T-cell (primary cell): ENCODE measurements at regions not wholly inside any gene's neighbourhood (a gene's known extent, or its start where the extent isn't known, plus 50 kb on each side); places are given as distances from the start of the nearest gene placed in this dataset.

Experiments used
- ATAC-seq, 4 experiments: fragments of 200-7000 bp in 3 of 4; fragments of 150-1000 bp in 1 of 4; cut with Tn5 transposase; replicated peaks in 1 of 4; 1 replicate in 3 of 4; 2 replicates in 1 of 4; pipeline ENCODE4 v1.10.0; 2021; ENCODE audit warnings: moderate library complexity in 3 of 4, mild to moderate bottlenecking in 2 of 4, moderate number of reproducible peaks in 1 of 4
- CTCF ChIA-PET, 2 donors: fragments of 300-600 bp; sonication (Branson Sonifier 250); formaldehyde crosslinking; loops; one replicate each; lab custom pipeline; 2022; ENCODE audit warnings: antibody characterized with exemption in 2 of 2; lab: Charles Lee
- POLR2A ChIA-PET, 2 donors: fragments of 300-600 bp; sonication (Branson Sonifier 250); formaldehyde crosslinking; loops; one replicate each; lab custom pipeline; 2022; ENCODE audit warnings: antibody characterized with exemption in 2 of 2; lab: Charles Lee
- DNase-seq, 35 experiments: peaks; one replicate each; pipeline versions ENCODE4 v3.0.0 to v3.0.0-alpha.2; 2013 to 2023
- H3K27ac ChIP-seq: one replicate; pipeline ENCODE4 v1.5.1; 2013; ENCODE audit warnings: low read length
- H3K27me3 ChIP-seq, 2 experiments: replicated peaks in 1 of 2; 1 replicate in 1 of 2; 2 replicates in 1 of 2; pipeline versions ENCODE4 v1.6.1 to v1.7.0; 2013; ENCODE audit warnings: low read length in 1 of 2, mixed read lengths in 1 of 2; ENCODE audit not compliant: control insufficient read depth in 2 of 2, insufficient read depth in 2 of 2; ENCODE audit errors: extremely low read depth in 1 of 2
- H3K36me3 ChIP-seq, 2 donors: 1 replicate in 1 of 2; 2 replicates in 1 of 2; pipeline versions ENCODE4 v1.6.1 to v1.7.0; 2013; ENCODE audit warnings: low read length in 1 of 2; ENCODE audit not compliant: control insufficient read depth in 2 of 2, insufficient read depth in 1 of 2; ENCODE audit errors: extremely low read depth in 1 of 2
- H3K4me1 ChIP-seq, 2 experiments: 1 replicate in 1 of 2; 2 replicates in 1 of 2; pipeline versions ENCODE4 v1.6.1 to v1.7.0; 2013; ENCODE audit warnings: low read length in 2 of 2, mixed read lengths in 1 of 2; ENCODE audit not compliant: insufficient read depth in 2 of 2, control insufficient read depth in 1 of 2; ENCODE audit errors: extremely low read depth in 1 of 2
- H3K4me3 ChIP-seq, 2 donors: 1 replicate in 1 of 2; 2 replicates in 1 of 2; pipeline versions ENCODE4 v1.5.1 to v1.7.0; 2013; ENCODE audit warnings: mild to moderate bottlenecking in 2 of 2, low read length in 1 of 2, moderate library complexity in 1 of 2; ENCODE audit not compliant: control insufficient read depth in 1 of 2; ENCODE audit errors: extremely low read depth in 1 of 2
- H3K9me3 ChIP-seq: 2 replicates; pipeline ENCODE4 v1.7.0; 2013
- H3K27ac Mint-ChIP-seq, 2 donors: one replicate each; pipeline ENCODE4 v1.8.0; 2020 to 2021; ENCODE audit warnings: mild to moderate bottlenecking in 2 of 2, mixed read lengths in 2 of 2
- H3K27me3 Mint-ChIP-seq, 2 donors: one replicate each; pipeline ENCODE4 v1.8.0; 2021 to 2022; ENCODE audit warnings: mixed read lengths in 2 of 2
- H3K36me3 Mint-ChIP-seq: one replicate; pipeline ENCODE4 v1.8.0; 2021; ENCODE audit warnings: mixed read lengths
- H3K4me1 Mint-ChIP-seq, 3 donors: one replicate each; pipeline ENCODE4 v1.8.0; 2020 to 2022; ENCODE audit warnings: mixed read lengths in 3 of 3, mild to moderate bottlenecking in 1 of 3
- H3K4me3 Mint-ChIP-seq, 3 donors: one replicate each; pipeline ENCODE4 v1.8.0; 2020 to 2022; ENCODE audit warnings: mild to moderate bottlenecking in 3 of 3, mixed read lengths in 3 of 3, moderate library complexity in 3 of 3
- H3K9me3 Mint-ChIP-seq, 3 donors: one replicate each; pipeline ENCODE4 v1.8.0; 2020 to 2022; ENCODE audit warnings: mixed read lengths in 3 of 3
- WGBS: methylation state at CpG from one replicate; pipeline ENCODE4 v1.1.5; 2013; ENCODE audit warnings: missing lambda C conversion rate; ENCODE audit not compliant: insufficient coverage; 5-methylcytosine and 5-hydroxymethylcytosine counted together

DNA sequence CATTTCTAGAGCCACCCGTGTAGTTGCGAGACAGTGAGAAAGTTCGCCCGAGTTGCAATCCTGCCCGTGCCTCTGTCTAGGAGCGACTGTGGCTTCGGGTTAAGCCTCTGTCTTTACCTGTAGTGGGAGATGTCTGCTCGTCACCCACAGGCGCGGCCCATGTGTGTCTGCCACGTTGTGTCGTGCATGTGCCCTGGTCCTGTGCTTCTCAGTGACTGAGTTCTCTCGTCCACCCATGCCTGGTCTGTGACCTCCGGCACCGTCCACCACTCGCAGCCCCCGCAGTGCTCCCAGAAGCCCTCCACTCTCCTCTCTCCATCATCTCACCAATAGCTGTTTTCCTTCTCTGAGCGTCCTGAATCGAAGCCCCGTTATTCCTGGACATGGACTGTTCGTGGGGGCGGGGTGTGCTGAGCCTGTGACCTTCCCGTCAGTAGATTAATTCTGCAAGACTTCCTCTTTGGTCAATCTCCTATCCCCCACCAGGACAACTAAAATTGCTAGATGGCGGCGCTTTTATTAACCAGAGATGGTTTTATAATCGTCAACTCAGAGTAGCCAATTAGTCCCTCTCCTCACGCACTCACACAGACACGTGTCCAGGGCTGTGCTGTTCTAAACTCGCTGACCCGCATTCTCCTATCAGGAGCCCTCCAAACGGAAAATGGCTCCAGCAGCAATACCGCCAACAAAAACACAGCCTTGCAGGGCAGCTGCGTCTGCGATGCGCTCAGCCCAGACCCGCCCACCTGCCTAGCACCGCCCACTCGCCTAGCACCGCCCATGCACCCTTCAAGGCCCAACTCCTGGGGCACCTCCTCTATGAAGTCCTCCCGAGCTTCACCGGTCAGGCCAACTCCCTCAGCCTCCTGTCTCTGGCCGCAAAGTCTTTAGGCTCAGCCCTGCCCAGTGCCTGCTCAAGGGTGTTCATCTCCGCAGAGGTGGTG is 119.4 kb downstream of the TWIST2 start:
- Mint-ChIP-seq H3K27ac (no peak overlapping the region), H3K4me3 (no peak overlapping the region), H3K36me3 (no peaks in the 10 kb centered on the region), H3K4me1 (no peaks in the 10 kb centered on the region), H3K27me3 (peaks cover 7 to 30% of the 10 kb centered on the region in 2 donors), H3K9me3 (no peaks in the 10 kb centered on the region)
- Histone ChIP-seq H3K27me3 (peaks cover 2 to 58% of the 10 kb centered on the region in 2 experiments), H3K27ac (no peak overlapping the region), H3K9me3 (no peaks in the 10 kb centered on the region), H3K4me1 (no peaks in the 10 kb centered on the region), H3K4me3 (no peak overlapping the region), H3K36me3 (no peaks in the 10 kb centered on the region)
- ChIA-PET CTCF (no interaction called here), POLR2A (no interaction called here)
- 83% methylated on average over 38 of the region's 43 CpGs for WGBS
- DNase-seq (no peak), ATAC-seq (no peak)

DNA sequence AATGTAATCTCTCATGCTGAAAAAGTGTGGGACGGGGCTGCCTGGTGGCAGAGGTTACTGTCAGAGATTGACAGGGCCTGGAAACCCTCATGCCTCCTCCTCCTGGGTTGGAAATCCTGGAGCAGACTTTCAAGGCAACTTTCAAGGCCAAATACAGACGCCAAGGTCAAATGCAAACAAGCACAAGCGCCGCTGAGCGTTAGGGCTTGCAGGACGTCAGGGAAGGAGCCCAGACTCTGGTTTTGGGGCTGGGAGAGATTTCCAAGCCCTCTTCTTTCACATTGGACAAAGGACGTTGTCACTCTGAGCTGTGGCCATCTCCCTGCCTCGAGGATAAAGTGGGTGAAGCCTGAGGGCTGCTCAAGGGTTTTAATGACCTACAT is 120.1 kb downstream of the TWIST2 start:
- Histone ChIP-seq H3K36me3 (no peaks in the 10 kb centered on the region), H3K27ac (no peak overlapping the region), H3K9me3 (no peaks in the 10 kb centered on the region), H3K27me3 (peaks cover under 1 to 59% of the 10 kb centered on the region in 2 experiments), H3K4me1 (no peaks in the 10 kb centered on the region), H3K4me3 (no peak overlapping the region)
- ATAC-seq (no peak), DNase-seq (no peak)
- H3K4me1 Mint-ChIP-seq, result no peaks in the 10 kb centered on the region
- H3K27ac Mint-ChIP-seq, result no peak overlapping the region
- WGBS, result 76% methylated on average over 6 of the region's 8 CpGs
- H3K9me3 Mint-ChIP-seq, result no peaks in the 10 kb centered on the region
- no peaks in the 10 kb centered on the region for H3K36me3 Mint-ChIP-seq
- peaks cover 9 to 32% of the 10 kb centered on the region in 2 donors for H3K27me3 Mint-ChIP-seq
- no peak overlapping the region for H3K4me3 Mint-ChIP-seq
- ChIA-PET CTCF (no interaction called here), POLR2A (no interaction called here)

GRCh38 chr2:238968616-238969384 is 120.9 kb downstream of the TWIST2 start:
- no peak overlapping the region for H3K4me3 Mint-ChIP-seq
- POLR2A ChIA-PET, result interaction anchor here (0.6 kb wide), 2 partner anchors 21 to 294 kb away, joined by 3 read pairs; no protein-coding TSS in a partner anchor
- H3K9me3 Mint-ChIP-seq, result no peaks in the 10 kb centered on the region
- 71% methylated on average over 10 of the region's 18 CpGs for WGBS
- H3K9me3 ChIP-seq, result no peaks in the 10 kb centered on the region
- no peaks in the 10 kb centered on the region for H3K4me1 ChIP-seq
- no peaks in the 10 kb centered on the region for H3K36me3 ChIP-seq
- no peak overlapping the region for H3K27ac Mint-ChIP-seq
- no peaks in the 10 kb centered on the region for H3K4me1 Mint-ChIP-seq
- H3K27me3 Mint-ChIP-seq, result peaks cover 9 to 37% of the 10 kb centered on the region in 2 donors
- no peaks in the 10 kb centered on the region for H3K36me3 Mint-ChIP-seq
- CTCF ChIA-PET, result no interaction called here
- ATAC-seq (no peak), DNase-seq (no peak)
- no peak overlapping the region for H3K4me3 ChIP-seq
- peaks cover 0 to 64% of the 10 kb centered on the region in 2 experiments for H3K27me3 ChIP-seq
- no peak overlapping the region for H3K27ac ChIP-seq

DNA sequence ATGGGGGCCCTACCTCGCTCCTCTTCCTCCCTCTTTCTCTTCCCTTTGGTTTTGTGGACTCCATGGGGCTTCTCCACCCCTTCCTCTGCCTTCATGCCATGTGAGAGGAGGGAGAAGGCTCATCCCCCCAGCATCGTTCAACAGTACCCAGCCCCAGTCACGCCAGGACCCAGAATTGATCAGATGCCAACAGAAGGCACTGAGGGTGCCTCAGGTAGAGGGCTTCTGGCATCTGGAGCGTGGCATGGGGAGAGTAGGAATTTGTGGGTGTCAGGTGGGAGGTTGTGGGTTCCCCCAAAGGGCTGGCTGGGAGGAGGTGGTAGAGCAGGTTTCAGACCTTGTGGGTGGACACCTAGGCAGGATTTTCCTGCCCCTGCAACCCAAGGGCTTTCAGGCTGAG is 122.0 kb downstream of the TWIST2 start:
- H3K27me3 Mint-ChIP-seq, result peaks cover 9 to 39% of the 10 kb centered on the region in 2 donors
- ATAC-seq (no peak), DNase-seq (no peak)
- H3K4me1 ChIP-seq, result no peaks in the 10 kb centered on the region
- no peaks in the 10 kb centered on the region for H3K9me3 ChIP-seq
- H3K4me3 Mint-ChIP-seq, result no peak overlapping the region
- no peak overlapping the region for H3K27ac ChIP-seq
- H3K27ac Mint-ChIP-seq, result no peak overlapping the region
- peaks cover 0 to under 1% (median under 1%) of the 10 kb centered on the region in 3 donors for H3K9me3 Mint-ChIP-seq
- CTCF ChIA-PET, result no interaction called here
- no peaks in the 10 kb centered on the region for H3K4me1 Mint-ChIP-seq
- no peaks in the 10 kb centered on the region for H3K36me3 Mint-ChIP-seq
- H3K36me3 ChIP-seq, result no peaks in the 10 kb centered on the region
- no peak overlapping the region for H3K4me3 ChIP-seq
- POLR2A ChIA-PET, result no interaction called here
- WGBS, result 50% methylated on average over 1 of the region's 4 CpGs
- H3K27me3 ChIP-seq, result peaks cover 0 to 69% of the 10 kb centered on the region in 2 experiments

GRCh38 chr2:238970553-238971081 is 122.7 kb downstream of the TWIST2 start:
- Histone ChIP-seq H3K4me1 (no peaks in the 10 kb centered on the region), H3K27ac (no peak overlapping the region), H3K4me3 (no peak overlapping the region), H3K9me3 (peaks cover 4% of the 10 kb centered on the region), H3K27me3 (peaks cover 0 to 71% of the 10 kb centered on the region in 2 experiments), H3K36me3 (no peaks in the 10 kb centered on the region)
- ATAC-seq (peak in 3 of 4 experiments; percentile 52 to 74 (median 53)), DNase-seq (peak in 25 of 35 experiments; percentile 5 to 59 (median 21))
- ChIA-PET CTCF (no interaction called here), POLR2A (no interaction called here)
- 36% methylated on average over 6 of the region's 9 CpGs for whole genome bisulfite sequencing
- H3K4me1 Mint-ChIP-seq, result no peaks in the 10 kb centered on the region
- H3K27ac Mint-ChIP-seq, result no peak overlapping the region
- peaks cover 7 to 8% (median 8%) of the 10 kb centered on the region in 3 donors for H3K9me3 Mint-ChIP-seq
- peaks cover 12 to 43% of the 10 kb centered on the region in 2 donors for H3K27me3 Mint-ChIP-seq
- H3K4me3 Mint-ChIP-seq, result no peak overlapping the region
- H3K36me3 Mint-ChIP-seq, result no peaks in the 10 kb centered on the region
